Urothelium cell line (cell line): ENCODE measurements at regions not wholly inside any gene's neighbourhood (a gene's known extent, or its start where the extent isn't known, plus 50 kb on each side); places are given as distances from the start of the nearest gene placed in this dataset.
A peak's percentile ranks its signal among the peaks of the same experiment; 100 is the strongest.
"Not testable (repeated sequence)": the region's sequence is repeated elsewhere in the genome, so short reads cannot be mapped to it uniquely, and the experiment has no call there.

Source experiments
- DNase-seq: peaks from one replicate; pipeline ENCODE4 v3.0.0; 2011; ENCODE audit warnings: low spot score, mixed read lengths
- FAIRE-seq: peaks from 2 replicates; lab custom pipeline; 2011; peaks lifted over from hg19 to GRCh38; lab: Jason Lieb, UNC

DNA sequence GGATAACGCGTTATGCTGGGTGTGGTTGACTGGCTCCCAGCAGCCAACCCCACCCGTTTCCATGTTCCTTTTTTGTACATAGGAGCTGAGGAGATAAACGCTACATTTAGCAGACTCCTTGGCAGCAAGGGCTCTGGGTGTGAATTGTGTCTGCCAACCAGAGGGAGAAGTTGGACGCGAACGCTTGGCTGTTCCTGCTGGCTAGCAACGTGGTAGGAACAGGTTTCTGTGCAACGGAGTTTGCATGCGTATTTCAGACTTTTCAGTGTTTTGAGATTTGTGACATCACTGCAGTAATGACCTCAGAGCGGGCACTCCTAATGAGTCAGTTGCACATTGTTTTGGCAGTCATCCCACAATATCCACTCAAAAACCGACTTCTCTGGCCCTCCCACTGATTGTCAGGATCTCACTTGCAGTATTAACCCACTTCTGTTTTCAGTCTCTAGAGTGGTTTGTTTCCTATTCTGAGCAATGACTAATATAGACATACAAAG lies 98.7 kb upstream of the RGS1 start:
- no peak for FAIRE-seq
- no peak for DNase-seq

DNA sequence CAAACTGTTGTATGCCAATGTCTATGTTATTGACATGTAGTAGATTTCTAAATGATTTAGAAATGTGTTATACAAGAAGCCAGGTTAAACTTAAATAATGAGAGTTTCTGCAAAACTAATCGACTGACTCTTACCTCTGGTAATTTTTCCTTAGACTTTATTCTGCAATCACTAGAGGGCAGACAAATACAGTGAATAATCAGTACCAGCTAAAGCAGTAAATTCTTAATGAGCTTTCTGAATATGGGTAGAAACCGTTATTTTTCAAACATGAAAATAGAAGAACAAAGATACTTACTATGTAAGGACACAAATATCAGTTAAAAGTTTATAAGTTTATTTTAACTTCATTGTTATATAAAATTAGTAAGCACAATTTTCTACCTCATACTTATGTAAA lies 97.9 kb upstream of the RGS1 start:
- FAIRE-seq (no peak), DNase-seq (no peak)

DNA sequence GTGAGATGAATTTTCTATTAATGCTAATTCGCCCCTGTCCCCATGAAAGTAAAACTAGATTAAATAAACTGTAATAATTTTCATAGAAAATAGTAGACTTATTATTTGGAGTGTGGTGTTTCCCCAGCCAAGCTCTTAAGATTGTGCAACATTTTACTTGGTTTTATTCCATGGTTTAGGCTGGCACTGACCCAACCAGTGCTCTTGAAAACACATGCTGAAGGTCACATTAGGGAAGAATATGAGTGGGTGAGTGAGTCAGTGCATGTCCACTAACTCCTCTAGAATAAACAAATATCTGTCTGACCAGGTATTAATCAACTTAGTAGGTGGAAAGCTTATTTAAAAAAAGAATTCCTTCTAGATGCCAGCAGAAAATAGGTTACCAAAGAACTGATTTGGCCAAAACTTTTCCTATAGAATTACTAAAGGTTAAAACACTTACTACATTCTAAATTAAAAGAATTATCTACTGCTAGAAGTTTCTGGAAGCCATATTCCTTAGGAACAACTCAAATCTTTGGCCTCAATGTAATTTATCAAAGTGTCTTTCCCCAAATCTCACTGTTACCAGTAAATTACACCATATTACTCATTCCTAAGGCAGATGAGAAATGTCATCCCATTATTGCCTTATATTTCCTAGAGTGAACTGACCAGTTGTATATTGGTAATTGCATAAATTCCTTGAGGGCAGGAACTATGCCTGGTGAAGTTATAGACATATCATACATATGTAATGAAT lies 89.7 kb upstream of the RGS1 start:
- no peak for FAIRE-seq
- DNase-seq, result peak; percentile 47

DNA sequence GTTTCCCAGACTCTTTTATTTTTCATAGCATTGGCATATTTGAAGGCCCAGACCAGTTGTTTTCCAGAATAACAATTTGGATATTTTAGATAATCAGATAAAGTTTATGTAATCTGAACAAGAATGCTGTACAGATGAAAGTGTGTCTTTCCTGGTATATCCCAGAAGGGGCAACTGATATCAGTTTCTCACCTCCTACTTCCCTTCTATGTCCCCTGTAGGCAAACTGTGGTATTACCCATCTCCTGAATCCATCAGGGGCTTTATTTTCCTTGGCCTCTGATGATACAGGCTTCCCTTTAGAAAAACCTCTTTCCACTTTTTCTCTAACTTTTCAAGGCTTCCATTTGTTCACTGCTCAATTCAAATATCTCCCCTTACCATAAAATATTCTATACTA lies 87.5 kb upstream of the RGS1 start:
- FAIRE-seq (no peak), DNase-seq (no peak)

DNA sequence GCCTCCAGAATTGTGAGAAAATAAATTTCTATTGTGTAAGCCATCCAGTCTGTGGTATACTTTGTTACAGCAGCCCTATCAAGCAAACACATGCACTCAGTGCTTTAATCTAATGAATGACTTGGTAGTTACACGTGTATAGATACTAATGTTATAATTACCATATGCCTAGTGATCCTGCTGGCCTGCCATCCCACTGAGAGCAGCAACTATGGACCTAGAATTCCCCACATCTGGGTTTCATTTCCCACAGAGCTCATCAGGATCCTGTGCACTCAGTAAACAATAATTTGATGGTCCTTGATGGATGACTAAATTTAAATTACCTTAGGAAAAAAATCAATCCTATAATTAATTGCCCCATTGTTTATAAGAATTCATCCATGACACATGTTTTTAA lies 86.5 kb upstream of the RGS1 start:
- FAIRE-seq, result no peak
- DNase-seq, result no peak

DNA sequence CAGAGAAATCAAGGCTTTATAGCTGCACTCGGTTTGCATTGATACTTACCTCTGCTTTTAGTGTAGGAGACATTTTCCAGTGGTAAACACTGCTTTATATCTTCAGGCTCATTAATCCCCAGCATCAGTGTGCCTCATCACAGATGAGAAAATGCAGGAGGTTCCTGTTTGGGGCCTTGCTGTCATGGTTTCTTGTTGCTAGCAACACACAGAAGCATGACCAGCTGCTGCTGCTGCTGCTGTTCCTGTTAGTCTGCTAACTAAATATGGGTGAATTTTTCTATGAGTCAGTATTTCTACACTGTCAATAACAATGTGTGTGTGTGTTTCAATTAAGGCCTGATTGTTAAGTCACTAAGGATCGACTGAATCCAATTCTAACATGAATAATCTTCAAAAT lies 85.8 kb upstream of the RGS1 start:
- peak; percentile 14 for DNase-seq
- FAIRE-seq, result no peak

DNA sequence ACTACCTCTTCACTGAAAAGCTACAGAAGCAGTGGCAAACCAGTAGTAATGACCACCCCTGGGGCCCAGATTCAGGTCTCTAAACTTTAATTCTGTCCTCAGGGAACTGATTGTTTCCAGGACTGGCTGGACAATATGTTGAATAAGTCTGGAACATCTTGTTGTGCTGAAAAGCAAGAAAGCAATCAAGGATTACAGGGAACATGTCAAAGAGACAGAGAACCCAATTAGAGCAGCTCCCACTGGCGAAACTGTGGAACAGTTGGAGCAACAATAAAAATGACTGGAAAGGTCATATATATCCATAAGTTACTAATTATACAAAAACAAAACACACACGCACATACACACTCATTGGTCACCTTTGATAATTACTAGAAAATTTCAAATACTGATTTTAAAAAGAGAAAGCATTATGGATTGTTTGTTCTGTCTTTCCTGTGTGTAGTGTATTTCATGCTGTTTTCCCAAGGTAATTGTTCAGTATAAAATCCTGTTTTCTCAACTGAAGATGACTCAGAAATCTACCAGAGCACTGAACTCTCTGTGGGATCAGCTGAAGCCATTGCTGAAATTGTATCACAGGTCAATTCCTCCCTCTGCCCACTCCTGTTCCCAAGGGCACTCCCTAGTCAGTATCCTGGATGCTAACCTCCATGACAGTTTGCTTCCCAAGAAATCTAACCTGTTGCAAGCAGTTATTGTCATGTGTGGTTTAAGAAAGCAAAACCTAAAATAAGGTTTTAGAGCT lies 83.6 kb upstream of the RGS1 start:
- FAIRE-seq, result no peak
- DNase-seq, result no peak

DNA sequence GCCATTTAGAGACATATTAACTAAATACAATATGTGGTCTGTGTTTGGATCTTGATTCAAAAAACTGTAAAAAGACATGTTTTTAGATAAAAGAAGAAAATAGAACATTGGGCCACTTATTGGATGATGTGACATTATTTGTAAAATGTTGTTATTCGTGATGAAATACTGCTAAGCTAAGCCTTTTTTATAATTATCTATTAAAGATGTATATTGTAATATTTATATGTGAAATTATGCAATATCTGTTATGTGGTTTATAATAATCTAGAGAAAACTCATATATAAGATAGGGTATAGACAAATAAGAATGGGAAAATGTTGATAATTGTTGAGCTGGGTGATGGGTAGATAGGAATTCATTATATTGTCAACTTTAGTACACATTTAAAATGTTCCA lies 82.0 kb upstream of the RGS1 start:
- no peak for DNase-seq
- FAIRE-seq, result no peak

DNA sequence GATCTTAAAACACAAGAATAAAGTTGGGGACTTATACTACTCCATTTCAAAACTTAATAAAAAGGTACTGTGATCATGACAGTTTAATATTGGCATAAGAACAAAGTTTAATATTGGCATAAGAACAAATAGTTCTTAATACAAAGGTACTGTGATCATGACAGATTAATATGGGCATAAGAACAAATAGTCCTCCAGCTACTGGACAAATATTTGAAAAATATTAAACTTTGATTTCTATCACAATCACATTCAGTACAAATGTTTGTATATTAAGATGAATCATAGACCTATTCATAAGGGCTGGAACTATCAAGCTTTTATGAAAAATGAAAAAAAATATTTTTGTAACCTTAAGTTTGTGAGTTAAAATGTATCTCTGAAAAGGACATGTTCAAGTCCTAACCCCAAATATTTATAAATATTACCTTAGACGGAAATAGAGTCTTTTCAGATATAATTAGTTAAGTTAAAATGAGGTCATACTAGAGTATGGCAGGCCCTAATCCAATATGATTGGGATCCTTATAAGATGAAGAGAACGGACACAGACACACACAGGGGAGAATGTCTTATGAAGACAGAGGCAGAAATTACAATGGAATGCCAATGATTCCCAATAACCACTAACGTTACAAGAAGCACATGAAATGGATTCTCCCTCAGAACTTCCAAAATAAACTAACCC lies 79.1 kb upstream of the RGS1 start:
- FAIRE-seq (no peak), DNase-seq (no peak)

DNA sequence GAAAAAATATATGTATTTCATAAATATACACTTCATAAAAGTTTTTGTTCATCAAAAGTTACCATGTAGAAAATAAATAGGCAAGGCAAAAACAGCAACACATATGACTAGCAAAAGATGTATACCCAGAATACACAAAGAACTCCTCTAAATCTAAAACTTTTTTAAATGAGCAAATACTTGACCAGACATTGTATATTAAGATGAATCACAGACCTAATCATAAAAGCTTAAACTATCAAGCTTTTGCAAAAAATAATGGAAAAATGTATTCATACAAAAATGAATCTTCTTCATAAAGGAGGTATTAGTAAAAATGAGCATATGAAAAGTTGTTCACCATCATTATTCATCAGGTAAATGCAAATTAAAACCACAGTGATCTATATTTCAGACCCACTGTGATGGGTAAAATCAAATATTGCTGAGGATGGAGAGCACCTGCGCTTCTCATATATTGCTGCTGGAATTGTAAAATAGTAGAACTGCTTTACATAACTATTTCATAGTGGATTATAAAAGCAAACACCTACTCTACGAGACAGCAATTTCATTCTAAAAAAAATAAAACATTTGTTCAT lies 78.3 kb upstream of the RGS1 start:
- FAIRE-seq, result no peak
- no peak for DNase-seq

DNA sequence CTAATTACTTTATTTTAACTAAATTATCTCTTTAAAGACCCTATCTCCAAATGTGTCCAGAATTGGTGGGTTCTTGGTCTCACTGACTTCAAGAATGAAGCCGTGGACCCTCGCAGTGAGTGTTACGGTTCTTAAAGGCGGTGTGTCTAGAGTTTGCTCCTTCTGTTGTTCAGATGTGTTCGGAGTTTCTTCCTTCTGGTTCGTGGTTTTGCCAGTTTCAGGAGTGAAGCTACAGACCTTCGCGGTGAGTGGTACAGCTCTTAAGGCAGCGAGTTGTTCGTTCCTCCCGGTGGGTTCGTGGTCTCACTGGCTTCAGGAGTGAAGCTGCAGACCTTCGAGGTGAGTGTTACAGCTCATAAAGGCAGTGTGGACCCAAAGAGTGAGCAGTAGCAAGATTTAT lies 77.5 kb upstream of the RGS1 start:
- not testable (repeated sequence) for DNase-seq

DNA sequence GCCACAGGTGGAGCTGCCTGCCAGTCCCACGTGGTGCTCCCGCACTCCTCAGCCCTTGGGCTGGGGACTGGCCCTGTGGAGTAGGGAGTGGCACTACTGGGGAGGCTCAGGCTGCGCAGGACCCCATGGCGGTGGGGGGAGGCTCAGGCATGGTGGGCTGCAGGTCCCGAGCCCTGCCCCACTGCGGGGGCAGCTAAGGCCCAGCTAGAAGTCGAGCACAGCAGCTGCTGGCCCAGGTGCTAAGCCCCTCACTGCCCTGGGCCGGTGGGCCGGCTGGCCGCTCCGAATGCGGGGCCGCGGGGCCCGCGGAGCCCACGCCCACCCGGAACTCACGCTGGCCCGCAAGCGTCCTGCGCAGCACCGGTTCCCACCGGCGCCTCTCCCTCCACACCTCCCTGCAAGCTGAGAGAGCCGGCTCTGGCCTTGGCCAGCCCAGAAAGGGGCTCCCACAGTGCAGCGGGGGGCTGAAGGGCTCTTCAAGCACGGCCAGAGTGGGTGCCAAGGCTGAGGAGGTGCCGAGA lies 76.5 kb upstream of the RGS1 start:
- DNase-seq, FAIRE-seq: not testable (repeated sequence)

More for the DNA sequence above, 77.5 kb upstream of the RGS1 start:
- not testable (repeated sequence) for FAIRE-seq

DNA sequence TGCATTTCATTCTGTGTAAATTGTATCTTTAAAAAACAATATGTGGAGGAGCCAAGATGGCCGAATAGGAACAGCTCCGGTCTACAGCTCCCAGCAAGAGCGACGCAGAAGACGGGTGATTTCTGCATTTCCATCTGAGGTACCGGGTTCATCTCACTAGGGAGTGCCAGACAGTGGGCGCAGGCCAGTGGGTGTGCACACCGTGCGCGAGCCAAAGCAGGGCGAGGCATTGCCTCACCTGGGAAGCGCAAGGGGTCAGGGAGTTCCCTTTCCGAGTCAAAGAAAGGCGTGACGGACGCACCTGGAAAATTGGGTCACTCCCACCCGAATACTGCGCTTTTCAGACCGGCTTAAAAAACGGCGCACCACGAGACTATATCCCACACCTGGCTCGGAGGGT lies 75.0 kb upstream of the RGS1 start:
- not testable (repeated sequence) for FAIRE-seq, DNase-seq

DNA sequence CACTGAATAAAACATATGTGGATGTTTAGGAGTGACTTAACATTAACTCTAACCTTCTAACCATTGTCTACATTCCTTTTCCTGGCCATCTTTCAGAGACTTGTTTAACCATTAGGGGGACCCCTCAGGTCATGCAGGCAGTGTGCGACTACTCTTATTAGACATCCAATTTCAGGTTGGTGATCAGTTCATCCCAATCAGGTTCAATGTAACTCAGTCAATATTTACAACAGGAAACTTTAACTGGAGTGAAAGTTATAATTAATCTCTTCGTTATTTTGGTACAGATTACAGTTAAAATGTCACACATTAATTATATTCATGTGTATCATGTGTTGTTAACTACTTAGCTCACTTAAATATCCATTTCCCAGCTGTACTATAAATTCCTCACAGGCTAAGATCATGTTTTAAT lies 68.8 kb upstream of the RGS1 start:
- DNase-seq, result no peak
- FAIRE-seq, result no peak

DNA sequence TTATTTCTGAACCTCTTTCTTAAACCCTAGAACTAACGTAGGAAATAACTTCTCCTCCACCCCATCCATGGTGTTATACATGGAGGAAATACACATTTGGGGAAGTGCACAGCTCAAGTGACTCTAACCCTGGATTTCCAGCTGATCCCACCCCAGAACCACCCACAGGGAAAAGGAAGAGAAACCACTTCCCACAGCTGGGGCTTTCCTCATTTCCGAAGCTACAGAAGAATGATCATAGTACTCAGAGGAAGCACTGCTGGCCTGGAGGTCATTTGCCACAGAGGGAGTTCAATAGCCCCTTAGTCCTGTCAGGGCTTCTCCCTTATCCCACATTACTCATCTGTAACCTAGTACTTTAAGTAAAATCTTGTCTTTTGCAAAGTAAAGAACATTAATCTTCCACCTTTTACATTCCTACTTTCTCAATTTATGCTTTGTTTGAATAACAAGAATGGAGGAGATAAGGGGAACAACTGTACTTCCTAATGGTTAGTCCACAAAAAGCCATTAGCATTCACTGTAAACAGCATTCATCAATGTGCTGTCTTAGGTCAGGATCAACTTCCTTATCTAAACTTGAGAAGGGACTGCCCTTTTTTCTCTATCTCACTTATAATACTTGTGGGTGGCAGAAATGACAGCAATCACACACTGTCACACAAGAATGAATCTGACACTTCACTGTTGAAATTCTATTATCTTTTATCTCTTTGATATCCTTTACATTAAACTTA lies 63.0 kb upstream of the RGS1 start:
- FAIRE-seq (no peak), DNase-seq (no peak)

DNA sequence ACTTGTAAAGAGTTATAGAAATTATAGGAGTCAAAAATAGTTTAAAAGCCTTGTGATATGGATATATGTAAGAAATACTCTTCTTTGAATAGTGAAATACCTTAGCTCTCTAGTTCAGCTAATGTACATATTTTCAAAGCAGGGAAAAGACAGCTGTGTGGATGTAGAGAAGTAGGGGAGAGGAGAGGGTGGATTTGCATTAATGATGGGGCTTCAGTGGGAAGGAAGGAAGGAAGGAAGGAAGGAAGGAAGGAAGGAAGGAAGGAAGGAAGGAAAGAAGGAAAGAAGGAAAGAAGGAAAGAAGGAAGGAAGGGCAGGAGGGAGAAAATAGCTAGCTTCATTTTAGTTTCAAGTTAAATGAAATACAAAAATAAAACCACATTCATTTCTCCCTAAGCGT lies 62.4 kb upstream of the RGS1 start:
- DNase-seq, result no peak
- FAIRE-seq, result no peak

DNA sequence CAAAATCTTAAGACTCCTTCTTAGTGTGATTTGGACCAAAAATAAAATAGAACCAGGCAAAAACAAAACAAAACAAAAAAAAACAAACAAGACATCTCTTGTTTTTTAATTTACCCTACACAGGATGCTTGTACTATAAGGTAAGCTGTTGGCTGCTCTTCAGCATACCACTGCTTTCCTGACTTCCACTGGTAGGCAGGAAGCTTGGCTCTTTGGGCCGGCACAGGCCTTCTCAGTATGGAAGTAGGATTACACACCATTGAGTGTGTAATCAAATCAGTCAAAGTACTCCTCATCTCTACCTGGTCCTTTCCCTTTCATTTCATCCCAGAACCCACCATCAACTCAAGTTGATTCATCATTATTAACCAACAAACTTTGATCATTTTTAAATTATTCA lies 61.9 kb upstream of the RGS1 start:
- FAIRE-seq (no peak), DNase-seq (no peak)

DNA sequence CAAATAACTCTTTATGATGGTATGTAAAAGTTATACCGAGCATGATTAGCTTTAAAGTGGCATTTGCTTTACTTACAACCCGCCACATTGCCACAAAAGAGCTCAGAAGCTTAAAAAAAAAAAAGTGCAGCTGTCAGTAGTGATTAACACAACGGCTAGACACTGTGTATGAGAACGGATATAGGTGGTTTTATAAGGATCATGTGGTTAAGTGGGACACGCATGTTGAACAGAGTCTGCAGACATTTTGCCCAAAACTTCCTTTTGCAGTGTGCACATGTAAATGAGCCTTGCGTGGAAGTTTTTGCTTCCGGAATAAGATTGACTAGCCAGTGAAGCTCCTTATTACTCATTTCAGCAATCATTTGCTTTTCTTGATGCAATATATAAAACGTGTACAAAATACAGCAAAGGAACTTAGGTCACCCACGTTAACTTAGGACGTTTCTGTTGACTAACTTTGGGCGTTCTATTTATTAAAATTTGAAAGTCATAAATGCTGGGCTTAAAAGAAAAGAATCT lies 58.7 kb upstream of the RGS1 start:
- peak; percentile 4 for DNase-seq
- no peak for FAIRE-seq

DNA sequence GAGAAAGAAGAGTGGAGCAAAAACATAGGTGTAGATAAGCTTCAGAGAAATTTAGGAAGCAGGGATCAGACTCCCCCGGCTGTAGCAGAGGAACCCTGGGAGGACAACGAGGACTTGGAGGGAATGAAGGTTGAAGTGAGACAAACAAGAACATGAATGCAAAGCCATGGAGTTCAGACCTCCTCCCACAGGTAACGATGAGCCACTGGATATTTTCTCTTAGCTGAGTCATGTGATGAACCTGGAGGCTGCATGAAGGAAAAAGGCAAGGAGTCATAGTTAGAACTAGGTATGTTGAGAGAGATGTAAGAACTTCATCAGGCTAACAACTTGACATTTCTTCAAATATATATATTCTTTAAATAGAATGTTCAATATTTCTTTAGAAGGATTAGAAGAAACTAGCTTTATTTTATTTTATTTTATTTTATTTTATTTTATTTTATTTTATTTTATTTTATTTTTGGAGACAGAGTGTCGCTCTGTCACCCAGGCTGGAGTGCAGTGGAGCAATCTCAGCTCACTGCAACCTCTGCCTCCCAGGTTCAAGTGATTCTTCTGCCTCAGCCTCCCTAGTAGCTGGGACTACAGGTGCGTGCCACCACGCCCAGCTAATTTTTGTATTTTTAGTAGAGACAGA lies 57.7 kb upstream of the RGS1 start:
- not testable (repeated sequence) for DNase-seq, FAIRE-seq

DNA sequence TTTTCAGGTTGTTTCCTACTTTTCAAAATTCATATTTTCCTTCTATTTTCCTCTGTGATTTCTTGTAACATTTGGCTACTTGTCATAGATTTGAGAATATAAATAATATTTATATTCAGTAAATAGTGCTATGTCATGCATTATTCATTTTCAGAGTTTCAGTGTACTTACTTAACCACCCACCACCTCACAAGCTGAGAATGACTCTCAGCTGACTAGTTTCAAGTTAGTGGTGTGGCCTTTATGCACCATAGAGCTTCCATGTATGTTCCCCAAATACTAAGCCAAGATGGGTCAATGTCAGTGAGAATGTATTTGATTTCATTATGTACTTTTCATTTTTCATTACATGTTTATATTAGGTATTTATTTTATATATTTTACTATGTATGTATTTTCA lies 56.9 kb upstream of the RGS1 start:
- DNase-seq (no peak), FAIRE-seq (no peak)
